Upper lobe of left lung (tissue), 4 donors: ENCODE measurements at regions not wholly inside any gene's neighbourhood (a gene's known extent, or its start where the extent isn't known, plus 50 kb on each side); places are given as distances from the start of the nearest gene placed in this dataset.
"Not testable (repeated sequence)": the region's sequence is repeated elsewhere in the genome, so short reads cannot be mapped to it uniquely, and the experiment has no call there.

Experiments used
- CTCF ChIP-seq, 6 experiments: fragments of 450-650 bp in 4 of 6; fragments of 200-600 bp in 2 of 6; sonication (generic) in 2 of 6; IDR thresholded peaks; one replicate each; pipeline ENCODE4 v1.5.1; 2016 to 2019; ENCODE audit warnings: antibody characterized with exemption in 6 of 6
- EP300 ChIP-seq, 4 donors: sonication (generic); formaldehyde crosslinking; IDR thresholded peaks; one replicate each; pipeline ENCODE4 v1.5.1; 2017; ENCODE audit warnings: antibody characterized with exemption in 4 of 4, control low read depth in 2 of 4
- POLR2AphosphoS5 ChIP-seq, 2 donors: sonication (generic); formaldehyde crosslinking; IDR thresholded peaks; one replicate each; pipeline ENCODE4 v1.5.1; 2017; ENCODE audit warnings: antibody characterized with exemption in 2 of 2

- TF ChIP-seq POLR2AphosphoS5, CTCF, EP300 (IDR thresholded peaks at IDR 0.05): not testable (repeated sequence)
These were observed 61.3 kb downstream of the SYF2 start for GRCh38 chr1:25171013-25171412.
